ENCODE measurements at regions not wholly inside any gene's neighbourhood (a gene's known extent, or its start where the extent isn't known, plus 50 kb on each side); places are given as distances from the start of the nearest gene placed in this dataset.

DNA sequence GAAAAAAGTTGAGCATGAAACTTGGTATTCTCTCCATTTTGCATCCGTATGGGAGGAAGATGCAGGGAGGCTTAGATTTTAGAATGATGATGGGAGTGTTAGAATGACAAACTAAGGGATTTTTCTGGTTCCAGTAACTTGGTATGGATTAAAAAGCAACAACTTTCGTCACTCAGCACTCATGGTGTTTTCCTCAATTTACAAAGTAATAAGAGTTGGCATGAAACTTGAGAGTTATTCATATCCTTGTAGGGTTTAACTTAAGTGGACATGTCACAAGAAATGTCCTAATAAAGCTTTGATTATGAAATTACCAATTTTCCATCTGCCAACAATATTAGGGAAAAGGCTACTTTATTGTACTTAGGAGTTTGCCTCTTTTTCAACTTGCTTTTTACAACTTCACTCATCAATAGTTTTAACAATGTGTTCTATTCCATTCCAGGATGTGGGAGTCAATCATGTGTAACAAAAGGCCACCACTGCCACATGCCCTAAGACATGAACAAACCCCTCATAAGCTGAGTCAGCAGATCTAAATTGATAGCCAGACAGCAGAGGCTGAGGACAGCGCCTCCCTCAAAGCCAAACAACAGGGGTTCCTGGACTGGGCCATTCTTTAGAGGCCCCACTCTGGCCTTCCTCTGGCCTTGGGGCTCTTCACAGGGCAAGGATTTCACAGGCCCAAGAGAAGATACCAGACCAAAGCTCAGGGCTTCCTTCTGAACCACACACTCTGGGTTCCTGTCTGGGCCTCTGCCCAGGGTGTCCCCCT, 265.8 kb downstream of the TNS1 start:
- no peaks in the 10 kb centered on the region for H3K4me1 ChIP-seq (ENCODE audit: control insufficient read depth, insufficient read depth, low read length)
- H3K36me3 ChIP-seq (ENCODE audit: control insufficient read depth, insufficient read depth, low read length), result no peaks in the 10 kb centered on the region
- no peak overlapping the region for H3K27ac ChIP-seq (ENCODE audit: low read depth, low read length)
- no peak overlapping the region for H3K9ac ChIP-seq (ENCODE audit: low read depth, low read length)
- no peak overlapping the region for H3K4me3 ChIP-seq (ENCODE audit: low read depth, low read length)
- H3K27me3 ChIP-seq (ENCODE audit: control insufficient read depth, insufficient read depth, low read length), result no peaks in the 10 kb centered on the region
- no peaks in the 10 kb centered on the region for H3K9me3 ChIP-seq (ENCODE audit: control insufficient read depth, insufficient read depth, low read length)

DNA sequence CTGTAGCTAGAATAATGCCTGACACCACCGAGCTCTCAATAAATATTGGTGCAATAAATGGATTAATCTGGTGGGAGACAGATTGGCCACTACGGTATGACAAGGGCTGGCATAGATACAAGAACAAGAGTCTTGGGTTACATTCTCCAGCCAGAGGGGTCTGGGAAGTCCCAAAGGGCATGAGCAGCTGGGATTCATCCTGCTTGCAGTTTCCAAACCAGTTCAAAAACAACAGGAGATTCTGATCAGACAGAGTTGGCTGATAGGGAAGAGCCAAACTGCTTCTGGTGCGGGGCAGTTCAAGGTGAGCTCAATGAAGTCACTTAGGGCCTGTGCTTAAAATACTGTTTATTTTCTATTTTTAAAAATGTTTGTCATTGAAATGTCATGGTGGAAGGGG, 266.9 kb downstream of the TNS1 start:
- H3K27ac ChIP-seq (ENCODE audit: low read depth, low read length), result no peak overlapping the region
- H3K9ac ChIP-seq (ENCODE audit: low read depth, low read length), result no peak overlapping the region
- no peaks in the 10 kb centered on the region for H3K4me1 ChIP-seq (ENCODE audit: control insufficient read depth, insufficient read depth, low read length)
- H3K27me3 ChIP-seq (ENCODE audit: control insufficient read depth, insufficient read depth, low read length), result no peaks in the 10 kb centered on the region
- H3K9me3 ChIP-seq (ENCODE audit: control insufficient read depth, insufficient read depth, low read length), result no peaks in the 10 kb centered on the region
- H3K36me3 ChIP-seq (ENCODE audit: control insufficient read depth, insufficient read depth, low read length), result no peaks in the 10 kb centered on the region
- H3K4me3 ChIP-seq (ENCODE audit: low read depth, low read length), result no peak overlapping the region

DNA sequence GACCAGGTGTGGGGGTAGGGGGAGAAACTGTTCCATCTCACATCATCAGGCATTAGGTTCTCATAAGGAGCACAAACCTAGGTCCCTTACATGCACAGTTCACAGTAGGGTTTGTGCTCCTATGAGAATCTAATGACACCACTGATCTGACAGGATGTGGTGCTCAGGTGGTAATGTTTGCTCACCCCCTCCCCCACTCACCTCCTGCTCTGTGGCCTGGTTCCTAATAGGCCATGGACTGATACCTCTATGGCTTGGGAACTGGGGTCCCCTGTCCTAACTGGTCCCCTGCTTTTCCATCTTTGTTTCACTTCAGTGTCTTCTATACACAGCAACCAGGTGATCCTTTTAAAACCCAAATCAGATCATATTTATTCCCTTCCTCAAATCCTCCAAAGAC, 267.8 kb downstream of the TNS1 start:
- no peaks in the 10 kb centered on the region for H3K36me3 ChIP-seq (ENCODE audit: control insufficient read depth, insufficient read depth, low read length)
- H3K4me1 ChIP-seq (ENCODE audit: control insufficient read depth, insufficient read depth, low read length), result no peaks in the 10 kb centered on the region
- H3K27ac ChIP-seq (ENCODE audit: low read depth, low read length), result no peak overlapping the region
- no peaks in the 10 kb centered on the region for H3K27me3 ChIP-seq (ENCODE audit: control insufficient read depth, insufficient read depth, low read length)
- H3K9ac ChIP-seq (ENCODE audit: low read depth, low read length), result no peak overlapping the region
- no peak overlapping the region for H3K4me3 ChIP-seq (ENCODE audit: low read depth, low read length)
- H3K9me3 ChIP-seq (ENCODE audit: control insufficient read depth, insufficient read depth, low read length), result no peaks in the 10 kb centered on the region

DNA sequence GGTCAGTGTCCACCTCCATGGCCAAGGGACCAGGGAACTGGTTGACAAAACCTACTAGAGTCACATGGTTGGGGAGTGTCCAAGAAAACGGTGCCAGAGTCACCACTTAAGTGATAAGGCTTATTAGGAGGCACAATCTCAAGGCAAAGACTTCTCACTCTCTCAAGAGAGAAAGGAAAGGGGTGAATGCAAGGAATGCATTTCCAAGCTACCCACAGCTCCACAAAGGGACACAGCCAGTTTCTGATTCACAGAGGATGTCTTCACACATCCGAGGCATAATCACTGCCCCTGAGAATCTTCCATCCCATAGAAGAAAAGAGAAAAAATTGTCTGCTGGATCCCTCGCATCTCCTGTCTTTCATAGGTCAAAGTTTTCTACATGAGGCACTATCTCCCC, 269.3 kb downstream of the TNS1 start:
- Histone ChIP-seq H3K9me3 (ENCODE audit: control insufficient read depth, insufficient read depth, low read length) (no peaks in the 10 kb centered on the region), H3K36me3 (ENCODE audit: control insufficient read depth, insufficient read depth, low read length) (no peaks in the 10 kb centered on the region), H3K27me3 (ENCODE audit: control insufficient read depth, insufficient read depth, low read length) (no peaks in the 10 kb centered on the region), H3K27ac (ENCODE audit: low read depth, low read length) (no peak overlapping the region), H3K9ac (ENCODE audit: low read depth, low read length) (no peak overlapping the region), H3K4me3 (ENCODE audit: low read depth, low read length) (no peak overlapping the region), H3K4me1 (ENCODE audit: control insufficient read depth, insufficient read depth, low read length) (no peaks in the 10 kb centered on the region)

DNA sequence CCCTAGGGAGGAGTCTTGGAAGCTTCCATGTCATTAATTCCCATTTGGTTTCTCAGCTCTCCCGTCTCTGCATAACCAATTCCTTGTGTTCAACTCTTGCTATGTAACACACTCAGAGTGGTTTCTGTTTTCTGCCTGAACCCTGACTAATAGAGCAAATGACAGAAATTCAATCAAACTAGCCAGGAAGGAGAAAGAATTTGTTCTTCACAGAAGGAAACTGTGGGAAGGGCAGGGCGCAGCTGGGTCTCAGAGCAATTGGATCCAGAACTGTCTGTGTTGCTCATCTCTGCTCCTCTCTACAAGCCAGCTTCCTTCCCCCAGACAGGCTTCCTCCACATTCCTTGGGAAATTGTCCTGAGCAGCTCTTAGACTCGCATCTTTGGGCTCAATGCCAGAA, 269.8 kb downstream of the TNS1 start:
- no peak overlapping the region for H3K9ac ChIP-seq (ENCODE audit: low read depth, low read length)
- H3K36me3 ChIP-seq (ENCODE audit: control insufficient read depth, insufficient read depth, low read length), result no peaks in the 10 kb centered on the region
- no peak overlapping the region for H3K27ac ChIP-seq (ENCODE audit: low read depth, low read length)
- no peaks in the 10 kb centered on the region for H3K27me3 ChIP-seq (ENCODE audit: control insufficient read depth, insufficient read depth, low read length)
- H3K4me3 ChIP-seq (ENCODE audit: low read depth, low read length), result no peak overlapping the region
- no peaks in the 10 kb centered on the region for H3K9me3 ChIP-seq (ENCODE audit: control insufficient read depth, insufficient read depth, low read length)
- H3K4me1 ChIP-seq (ENCODE audit: control insufficient read depth, insufficient read depth, low read length), result no peaks in the 10 kb centered on the region

DNA sequence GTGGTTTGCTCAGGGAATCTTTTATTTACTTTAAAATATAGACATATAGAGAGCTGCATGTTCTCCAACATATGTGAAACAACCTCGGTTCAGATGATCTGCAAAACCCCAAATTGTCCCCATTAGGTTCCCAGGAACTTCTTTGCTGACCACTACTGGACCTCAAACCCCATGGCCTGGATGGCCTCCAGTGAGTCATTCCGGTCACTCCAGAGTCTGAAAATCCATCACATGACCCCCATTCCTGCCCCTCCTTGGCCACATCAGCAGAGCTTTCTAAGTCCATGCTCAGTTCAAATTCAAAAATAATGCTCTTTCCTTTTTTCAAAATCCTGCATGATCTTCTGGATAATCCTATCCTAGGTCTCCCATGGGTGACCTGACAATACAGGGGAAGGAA, 271.0 kb downstream of the TNS1 start:
- H3K9ac ChIP-seq (ENCODE audit: low read depth, low read length), result no peak overlapping the region

DNA sequence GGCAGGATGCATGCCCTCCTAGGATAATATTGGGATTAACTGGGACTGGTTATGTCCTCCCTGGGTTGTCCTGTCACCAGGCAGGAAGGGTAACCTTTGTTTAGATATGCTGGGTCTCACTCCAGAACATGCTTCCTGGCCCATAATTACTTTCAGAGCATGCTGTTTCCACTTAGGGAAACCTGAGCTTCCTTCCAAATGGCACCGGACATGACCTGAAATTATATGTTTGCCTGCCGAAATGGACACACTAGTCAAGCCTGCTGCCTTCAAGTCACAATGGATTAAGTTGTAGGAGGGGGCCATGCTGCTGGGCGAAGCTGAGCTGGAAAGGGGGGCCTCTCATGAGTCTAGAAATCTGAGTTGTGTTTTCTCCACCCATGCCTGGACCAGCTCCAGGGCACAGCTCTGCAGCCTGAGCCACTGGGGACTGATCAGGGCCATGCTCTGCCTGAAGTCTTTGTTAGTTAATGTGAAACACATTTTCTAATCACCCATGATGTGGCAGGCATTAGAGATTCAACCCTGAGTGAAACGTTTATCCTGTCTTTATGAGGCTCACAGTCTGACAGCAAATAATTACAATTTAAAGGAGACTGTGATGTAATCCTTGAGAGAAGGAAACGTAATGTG, 273.3 kb downstream of the TNS1 start:
- Histone ChIP-seq H3K27me3 (ENCODE audit: control insufficient read depth, insufficient read depth, low read length) (no peaks in the 10 kb centered on the region), H3K4me1 (ENCODE audit: control insufficient read depth, insufficient read depth, low read length) (no peaks in the 10 kb centered on the region), H3K9ac (ENCODE audit: low read depth, low read length) (no peak overlapping the region), H3K27ac (ENCODE audit: low read depth, low read length) (no peak overlapping the region), H3K9me3 (ENCODE audit: control insufficient read depth, insufficient read depth, low read length) (no peaks in the 10 kb centered on the region), H3K4me3 (ENCODE audit: low read depth, low read length) (no peak overlapping the region), H3K36me3 (ENCODE audit: control insufficient read depth, insufficient read depth, low read length) (no peaks in the 10 kb centered on the region)

More for the DNA sequence above, 271.0 kb downstream of the TNS1 start:
- H3K27ac ChIP-seq (ENCODE audit: low read depth, low read length), result no peak overlapping the region
- H3K4me3 ChIP-seq (ENCODE audit: low read depth, low read length), result no peak overlapping the region
- H3K27me3 ChIP-seq (ENCODE audit: control insufficient read depth, insufficient read depth, low read length), result no peaks in the 10 kb centered on the region
- no peaks in the 10 kb centered on the region for H3K36me3 ChIP-seq (ENCODE audit: control insufficient read depth, insufficient read depth, low read length)
- no peaks in the 10 kb centered on the region for H3K9me3 ChIP-seq (ENCODE audit: control insufficient read depth, insufficient read depth, low read length)
- no peaks in the 10 kb centered on the region for H3K4me1 ChIP-seq (ENCODE audit: control insufficient read depth, insufficient read depth, low read length)

DNA sequence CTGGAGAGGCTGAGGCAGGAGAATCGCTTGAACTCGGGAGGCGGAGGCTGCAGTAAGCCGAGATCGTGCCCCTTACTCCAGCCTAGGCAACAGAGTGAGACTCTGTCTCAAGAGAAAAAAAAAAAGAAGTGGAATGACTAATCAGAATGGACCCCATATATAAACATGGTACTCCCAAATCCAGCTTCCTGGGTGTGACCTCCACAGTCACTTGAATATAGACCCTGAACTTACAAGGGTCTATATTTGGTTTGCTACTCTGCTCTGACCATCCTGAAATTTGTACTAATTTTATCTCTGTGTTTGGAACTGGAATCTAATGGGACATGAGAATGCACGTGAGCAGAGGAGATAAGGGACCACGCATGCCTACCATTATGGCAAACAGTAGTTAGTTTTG, 275.0 kb downstream of the TNS1 start:
- Histone ChIP-seq H3K9me3 (ENCODE audit: control insufficient read depth, insufficient read depth, low read length) (no peaks in the 10 kb centered on the region), H3K4me1 (ENCODE audit: control insufficient read depth, insufficient read depth, low read length) (no peaks in the 10 kb centered on the region), H3K36me3 (ENCODE audit: control insufficient read depth, insufficient read depth, low read length) (no peaks in the 10 kb centered on the region), H3K4me3 (ENCODE audit: low read depth, low read length) (no peak overlapping the region), H3K27me3 (ENCODE audit: control insufficient read depth, insufficient read depth, low read length) (no peaks in the 10 kb centered on the region), H3K9ac (ENCODE audit: low read depth, low read length) (no peak overlapping the region), H3K27ac (ENCODE audit: low read depth, low read length) (no peak overlapping the region)

DNA sequence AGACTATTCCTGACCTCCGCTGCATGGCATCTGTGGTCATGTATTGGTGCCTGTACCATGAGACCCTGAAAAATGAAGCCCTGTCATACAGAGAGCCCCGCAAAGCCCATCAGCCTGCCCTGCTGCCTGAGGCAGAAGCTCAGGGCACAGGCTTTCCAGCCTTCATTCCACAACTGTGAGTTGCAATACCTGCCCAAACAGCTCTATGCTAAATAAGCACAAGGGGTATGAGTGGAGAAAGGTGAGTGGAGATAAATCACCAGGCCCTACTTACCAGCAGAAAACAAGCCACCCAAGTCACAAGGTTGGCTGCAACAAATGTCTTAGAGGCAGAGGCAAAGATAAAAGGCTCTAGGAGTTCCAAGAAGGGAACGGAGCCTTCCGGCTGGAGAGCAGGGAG, 277.4 kb downstream of the TNS1 start:
- no peak overlapping the region for H3K9ac ChIP-seq (ENCODE audit: low read depth, low read length)
- no peaks in the 10 kb centered on the region for H3K4me1 ChIP-seq (ENCODE audit: control insufficient read depth, insufficient read depth, low read length)
- H3K9me3 ChIP-seq (ENCODE audit: control insufficient read depth, insufficient read depth, low read length), result no peaks in the 10 kb centered on the region
- no peaks in the 10 kb centered on the region for H3K27me3 ChIP-seq (ENCODE audit: control insufficient read depth, insufficient read depth, low read length)
- no peak overlapping the region for H3K27ac ChIP-seq (ENCODE audit: low read depth, low read length)
- H3K4me3 ChIP-seq (ENCODE audit: low read depth, low read length), result no peak overlapping the region
- H3K36me3 ChIP-seq (ENCODE audit: control insufficient read depth, insufficient read depth, low read length), result no peaks in the 10 kb centered on the region

DNA sequence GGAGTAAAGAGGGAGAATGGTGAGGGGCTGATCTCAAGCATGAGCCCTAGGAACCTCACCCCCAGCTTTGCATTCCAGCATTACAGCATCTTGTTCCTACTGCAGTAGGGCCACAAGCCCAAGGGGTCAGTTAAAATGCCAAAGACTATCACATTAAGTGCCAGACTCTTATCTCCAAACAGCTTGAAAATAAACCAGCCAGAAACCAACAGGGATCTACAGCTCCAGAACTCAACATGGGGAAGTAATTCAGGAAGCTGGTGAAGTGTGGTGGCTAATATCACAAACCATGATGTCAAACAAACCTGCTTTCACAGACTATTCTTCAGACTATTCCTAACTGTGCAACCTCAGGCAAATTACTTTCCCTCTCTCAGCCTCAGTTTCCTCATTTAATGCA, 278.3 kb downstream of the TNS1 start:
- H3K27me3 ChIP-seq (ENCODE audit: control insufficient read depth, insufficient read depth, low read length), result no peaks in the 10 kb centered on the region
- no peaks in the 10 kb centered on the region for H3K4me1 ChIP-seq (ENCODE audit: control insufficient read depth, insufficient read depth, low read length)
- no peak overlapping the region for H3K9ac ChIP-seq (ENCODE audit: low read depth, low read length)
- H3K4me3 ChIP-seq (ENCODE audit: low read depth, low read length), result no peak overlapping the region
- H3K27ac ChIP-seq (ENCODE audit: low read depth, low read length), result no peak overlapping the region
- H3K9me3 ChIP-seq (ENCODE audit: control insufficient read depth, insufficient read depth, low read length), result no peaks in the 10 kb centered on the region
- no peaks in the 10 kb centered on the region for H3K36me3 ChIP-seq (ENCODE audit: control insufficient read depth, insufficient read depth, low read length)

DNA sequence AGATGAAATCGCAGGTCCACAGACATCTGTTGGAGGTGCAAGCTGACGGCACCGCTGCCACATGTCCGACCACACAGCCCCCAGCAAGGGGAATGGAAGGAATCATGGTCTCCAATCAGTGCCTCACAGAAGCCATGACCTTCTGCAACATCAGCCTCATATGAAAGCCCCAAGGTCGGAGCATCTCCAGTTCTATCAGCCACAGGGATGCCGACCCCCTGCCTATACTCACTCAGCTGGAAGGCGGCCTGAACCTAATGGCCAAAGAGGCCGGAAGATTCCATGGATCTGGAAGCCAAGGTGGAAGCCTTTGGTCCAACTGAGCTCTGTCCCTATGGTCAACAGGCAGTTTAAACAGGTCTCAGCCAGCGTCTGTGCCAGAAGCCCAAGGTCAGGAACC, 278.8 kb downstream of the TNS1 start:
- Histone ChIP-seq H3K27me3 (ENCODE audit: control insufficient read depth, insufficient read depth, low read length) (no peaks in the 10 kb centered on the region), H3K9me3 (ENCODE audit: control insufficient read depth, insufficient read depth, low read length) (no peaks in the 10 kb centered on the region), H3K27ac (ENCODE audit: low read depth, low read length) (no peak overlapping the region), H3K4me1 (ENCODE audit: control insufficient read depth, insufficient read depth, low read length) (no peaks in the 10 kb centered on the region), H3K36me3 (ENCODE audit: control insufficient read depth, insufficient read depth, low read length) (no peaks in the 10 kb centered on the region), H3K4me3 (ENCODE audit: low read depth, low read length) (no peak overlapping the region), H3K9ac (ENCODE audit: low read depth, low read length) (no peak overlapping the region)
